LoVo (cell line): ENCODE measurements at regions not wholly inside any gene's neighbourhood (a gene's known extent, or its start where the extent isn't known, plus 50 kb on each side); places are given as distances from the start of the nearest gene placed in this dataset.
"Not testable (repeated sequence)": the region's sequence is repeated elsewhere in the genome, so short reads cannot be mapped to it uniquely, and the experiment has no call there.

ENCODE experiments used
- DNase-seq: peaks from one replicate; pipeline ENCODE4 v3.0.0-alpha.2; 2016; ENCODE audit warnings: low spot score

DNA sequence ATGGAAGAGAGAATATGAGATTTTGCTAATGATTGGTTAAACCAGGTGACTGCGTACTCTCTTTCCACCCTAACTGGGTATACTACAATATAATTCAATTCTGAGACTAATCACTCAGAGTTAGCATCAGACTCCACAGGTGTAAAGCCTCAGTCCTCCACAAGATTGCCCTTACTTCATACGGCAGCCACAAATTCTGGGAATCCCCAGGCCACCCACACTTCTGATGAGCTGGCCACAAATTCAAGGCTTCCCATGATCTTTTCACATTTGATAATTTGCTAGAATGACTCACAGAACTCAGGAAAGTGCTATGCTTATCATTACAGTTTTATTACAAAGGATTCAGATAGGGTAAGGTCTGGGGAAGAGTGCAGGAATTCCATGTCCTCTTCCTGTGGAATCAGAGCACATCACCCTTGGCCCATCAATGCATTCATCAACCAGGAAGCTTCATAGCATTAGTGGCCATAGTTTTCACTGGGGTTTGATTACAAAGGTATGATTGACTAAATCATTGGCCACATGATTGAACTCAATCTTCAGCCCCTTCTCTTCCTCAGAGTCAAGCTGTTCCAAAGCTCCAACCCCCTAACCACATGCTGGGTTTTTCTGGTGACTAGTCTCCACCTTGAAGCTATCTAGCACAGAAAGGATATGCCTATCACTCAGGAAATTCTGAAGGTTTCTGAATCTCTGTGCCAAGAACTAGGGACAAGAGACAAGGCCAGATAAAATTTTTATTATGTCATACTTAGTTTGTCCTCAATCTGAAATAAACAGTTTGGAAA lies 131.7 kb downstream of the HHIPL2 start:
- DNase-seq, result no peak

DNA sequence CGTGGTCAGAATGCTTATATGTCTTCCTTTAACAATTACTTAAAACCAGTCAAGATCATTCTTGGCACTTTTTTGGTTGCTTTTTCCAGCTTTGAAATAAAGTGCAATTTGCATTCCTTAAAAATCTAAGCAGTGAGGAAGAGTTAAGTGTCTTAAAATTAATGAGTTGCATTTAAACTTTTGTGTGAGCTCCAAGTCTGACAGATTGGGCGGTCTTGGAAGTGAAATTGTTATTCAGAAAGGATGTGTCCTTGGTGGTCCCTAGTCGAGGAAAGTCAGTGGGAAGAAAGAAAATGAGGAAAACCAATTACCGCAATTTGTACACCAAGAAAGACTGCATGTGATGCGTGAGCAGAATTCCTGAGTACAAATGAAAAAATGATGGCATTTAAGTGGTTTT lies 132.5 kb downstream of the HHIPL2 start:
- no peak for DNase-seq

DNA sequence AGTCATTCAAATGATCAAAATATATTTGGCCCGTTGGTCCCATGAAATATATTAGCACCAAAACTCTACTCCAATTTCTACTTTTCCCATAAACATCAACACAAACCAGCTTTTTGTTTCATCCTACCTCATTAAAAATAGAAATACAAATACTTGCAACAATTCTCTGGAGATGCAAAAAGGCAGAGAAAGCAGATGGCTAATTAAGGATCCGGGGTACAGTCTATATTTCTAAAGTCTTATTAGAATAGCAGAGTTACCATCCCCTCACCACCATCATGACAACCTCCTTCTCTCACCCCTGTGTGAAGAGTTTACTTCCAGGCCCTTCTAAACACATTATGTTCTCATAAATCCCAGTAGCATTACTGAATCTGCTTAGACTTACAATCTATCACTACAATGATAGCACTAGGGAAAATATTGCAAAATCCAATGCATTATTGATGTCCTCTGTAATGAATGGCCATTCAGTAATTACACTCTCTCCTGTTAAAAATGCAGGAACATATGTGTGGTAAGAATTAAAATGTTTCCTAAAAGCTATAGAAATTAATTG lies 133.8 kb downstream of the HHIPL2 start:
- DNase-seq, result no peak

GRCh38 chr1:222413436-222413835 lies 134.5 kb downstream of the HHIPL2 start:
- DNase-seq, result no peak

DNA sequence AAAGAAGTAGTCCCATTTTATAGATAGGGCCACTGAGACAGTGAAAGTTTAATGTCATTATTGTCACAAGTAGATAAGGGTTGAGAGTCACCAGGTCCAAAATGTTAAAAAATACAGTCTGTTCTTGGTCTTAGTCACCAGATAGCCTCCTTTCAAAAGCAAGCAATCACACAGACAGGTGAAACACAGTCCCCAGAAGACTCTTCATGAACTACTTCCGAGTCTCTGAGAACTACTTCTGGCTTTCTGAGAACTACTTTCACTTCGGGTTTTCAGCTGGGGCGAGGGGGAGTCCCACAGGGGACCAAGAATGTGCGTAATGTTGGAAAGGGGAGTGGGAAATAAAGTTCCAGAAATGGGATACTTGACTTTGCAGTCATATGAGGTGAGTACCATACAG lies 143.2 kb downstream of the HHIPL2 start:
- DNase-seq, result no peak

DNA sequence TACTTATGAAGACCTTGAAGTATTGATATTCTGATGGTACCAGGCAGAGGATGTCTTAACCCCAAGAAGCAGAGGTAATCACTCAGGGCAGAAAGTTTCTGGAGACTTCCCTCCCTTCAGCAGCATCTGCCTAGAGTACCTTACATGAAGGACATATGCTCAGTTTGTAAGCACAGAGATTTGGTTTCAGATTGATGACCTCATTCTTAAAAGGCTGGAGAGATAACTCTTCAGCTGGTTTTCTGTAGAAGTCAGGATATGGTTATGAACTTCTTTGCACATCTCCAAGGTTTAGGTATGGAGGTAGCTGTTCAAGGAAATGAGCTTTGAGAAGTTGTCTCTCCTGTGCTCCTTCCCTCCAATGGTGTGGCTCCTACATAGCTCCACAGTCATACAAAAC lies 148.7 kb downstream of the HHIPL2 start:
- no peak for DNase-seq

DNA sequence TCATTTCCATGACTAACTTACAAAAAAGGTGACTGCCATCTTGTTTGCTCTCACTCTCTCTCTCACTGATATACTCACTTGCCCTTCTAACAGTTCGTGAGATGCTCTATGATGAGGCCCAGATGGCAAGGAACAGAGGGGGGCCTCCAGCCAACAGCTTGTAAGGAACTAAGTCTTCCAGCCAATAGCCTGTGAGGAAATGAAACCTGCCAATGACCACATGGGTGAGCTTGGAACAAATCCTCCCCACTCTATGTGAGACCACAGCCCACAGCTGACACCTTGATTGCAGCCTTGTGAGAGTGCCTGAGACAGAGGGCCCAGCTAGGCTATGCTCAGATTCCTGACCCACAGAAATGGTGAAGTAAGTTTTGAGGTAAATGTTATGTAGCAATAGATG lies 153.7 kb downstream of the HHIPL2 start:
- DNase-seq, result no peak

- DNase-seq, result no peak
These were observed 155.3 kb downstream of the HHIPL2 start for GRCh38 chr1:222392556-222392955.

GRCh38 chr1:222390181-222390580 lies 157.7 kb downstream of the HHIPL2 start:
- no peak for DNase-seq

DNA sequence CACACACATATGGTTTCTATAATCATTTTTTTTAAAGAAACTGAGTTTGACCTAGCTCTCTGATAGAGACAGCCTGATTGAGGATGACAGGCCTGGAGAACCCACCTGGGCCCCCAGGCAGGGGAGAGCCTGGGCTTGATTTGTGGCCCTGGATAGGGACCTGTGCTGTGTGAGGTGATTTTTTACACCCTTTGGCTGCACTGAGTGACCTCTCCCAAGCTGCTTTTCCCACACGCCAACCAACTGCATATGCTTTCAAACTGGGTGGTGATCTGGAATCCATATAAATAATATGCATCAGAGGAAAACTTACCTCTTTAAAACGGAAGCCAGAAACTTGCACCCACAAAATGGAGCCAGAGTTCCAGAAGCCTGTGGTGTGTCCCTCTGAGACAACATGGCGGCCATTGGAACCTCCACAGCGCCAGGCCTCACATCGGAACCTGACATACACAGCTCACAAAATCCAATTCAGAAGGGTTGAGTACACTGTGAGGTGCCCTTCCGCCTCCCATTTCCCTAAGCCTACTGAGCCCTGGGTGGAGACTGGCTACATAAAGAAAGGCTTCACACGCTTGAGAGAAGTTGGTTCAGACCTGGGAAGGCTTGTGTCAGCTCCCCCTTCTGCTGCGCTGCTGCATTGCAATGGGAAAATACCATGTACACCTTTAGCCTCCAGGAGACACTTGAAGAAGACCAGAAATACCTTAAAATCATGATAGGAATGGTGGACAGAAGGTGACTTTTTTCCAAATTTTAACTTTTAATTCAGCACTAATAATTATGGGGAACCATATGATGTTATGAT lies 160.7 kb downstream of the HHIPL2 start:
- no peak for DNase-seq

DNA sequence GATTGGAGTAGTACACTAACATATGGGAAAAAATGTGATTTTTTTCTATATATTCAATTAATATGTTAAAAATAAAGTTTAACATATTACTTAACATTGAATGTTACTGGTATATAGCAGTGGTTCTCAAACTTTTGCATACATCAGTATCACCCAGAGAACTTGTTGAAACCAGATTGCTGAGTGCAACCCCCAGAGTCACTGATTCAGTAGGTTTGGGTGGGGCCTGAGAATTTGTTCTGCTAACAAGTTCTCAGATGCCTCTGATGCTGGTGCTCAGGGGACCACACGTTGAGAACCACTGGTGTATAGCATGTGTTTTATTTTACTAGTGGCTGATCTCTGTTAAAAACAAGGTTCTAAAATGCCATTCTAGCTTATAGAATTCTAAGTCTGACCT lies 161.9 kb downstream of the HHIPL2 start:
- no peak for DNase-seq

GRCh38 chr1:222385262-222385661 lies 162.6 kb downstream of the HHIPL2 start:
- DNase-seq, result no peak

GRCh38 chr1:222384531-222384930 lies 163.4 kb downstream of the HHIPL2 start:
- DNase-seq, result no peak

DNA sequence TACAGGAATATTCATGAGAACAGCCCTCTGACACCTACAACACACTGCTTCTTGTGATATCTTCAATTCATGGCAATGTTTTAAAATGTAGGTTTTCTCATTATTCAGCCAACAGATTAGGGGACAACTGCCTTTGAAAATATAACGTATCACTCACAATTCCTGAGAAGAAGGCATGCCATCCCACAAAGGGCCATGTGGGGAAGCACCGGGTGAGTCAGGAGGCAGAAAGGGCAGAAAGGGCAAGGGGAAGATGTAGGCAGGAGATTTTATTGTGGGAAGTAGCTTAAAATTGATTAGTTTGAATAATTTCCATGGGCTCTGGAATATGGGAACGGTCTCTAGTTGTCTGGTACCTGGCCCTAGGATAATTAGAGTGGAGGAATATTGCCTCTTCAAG lies 165.7 kb downstream of the HHIPL2 start:
- DNase-seq, result no peak

DNA sequence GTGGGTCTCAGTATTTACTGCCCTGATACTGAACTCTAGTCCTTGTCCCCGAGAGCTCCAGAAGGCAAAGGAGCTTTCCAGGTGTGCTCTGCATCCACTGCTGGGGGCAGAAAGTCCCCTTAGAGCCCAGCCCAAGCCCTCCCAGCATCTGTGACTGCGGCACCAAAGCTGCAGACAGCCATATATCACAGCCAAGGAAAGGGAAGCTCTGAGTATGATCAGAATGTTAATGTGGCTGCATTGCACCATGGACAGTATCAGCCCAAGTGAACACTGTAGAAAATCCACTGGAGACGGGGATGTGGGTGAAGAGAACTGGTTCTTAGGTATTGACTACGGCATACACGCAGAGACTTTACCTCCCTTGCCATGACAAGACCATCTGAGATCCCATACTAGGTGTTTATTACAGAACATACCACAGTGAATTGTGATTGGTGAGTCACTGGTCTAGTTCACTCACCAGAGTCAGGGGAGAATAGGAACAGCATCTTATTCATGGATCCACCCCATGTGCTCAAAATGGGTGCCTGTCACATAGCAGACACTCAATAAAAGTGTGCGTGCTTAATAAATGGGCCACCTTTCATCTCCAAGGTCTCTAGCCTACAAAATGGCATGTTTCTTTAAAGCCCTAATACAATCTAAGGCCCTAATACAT lies 170.3 kb downstream of the HHIPL2 start:
- no peak for DNase-seq

- DNase-seq, result not testable (repeated sequence)
These were observed 171.1 kb downstream of the HHIPL2 start for GRCh38 chr1:222376791-222377190.

DNA sequence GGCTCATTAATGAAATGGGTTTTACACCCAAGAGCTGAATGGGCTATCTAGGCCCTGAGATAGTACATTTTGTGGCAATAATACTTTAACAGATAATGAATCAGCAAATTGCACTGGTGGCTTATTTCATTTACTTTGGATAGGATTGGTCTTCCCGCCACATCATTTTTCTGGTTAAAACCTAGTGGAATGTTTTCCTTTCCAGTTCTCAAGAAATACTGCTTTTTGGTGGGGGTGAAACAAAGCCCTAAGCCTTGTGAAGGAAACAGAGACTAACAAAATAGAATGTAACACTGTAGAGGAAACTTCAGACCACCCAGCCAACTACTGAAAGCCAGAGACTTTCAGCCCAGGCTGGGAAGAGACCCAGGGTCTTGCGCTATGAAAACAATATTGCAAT lies 172.2 kb downstream of the HHIPL2 start:
- DNase-seq, result no peak

DNA sequence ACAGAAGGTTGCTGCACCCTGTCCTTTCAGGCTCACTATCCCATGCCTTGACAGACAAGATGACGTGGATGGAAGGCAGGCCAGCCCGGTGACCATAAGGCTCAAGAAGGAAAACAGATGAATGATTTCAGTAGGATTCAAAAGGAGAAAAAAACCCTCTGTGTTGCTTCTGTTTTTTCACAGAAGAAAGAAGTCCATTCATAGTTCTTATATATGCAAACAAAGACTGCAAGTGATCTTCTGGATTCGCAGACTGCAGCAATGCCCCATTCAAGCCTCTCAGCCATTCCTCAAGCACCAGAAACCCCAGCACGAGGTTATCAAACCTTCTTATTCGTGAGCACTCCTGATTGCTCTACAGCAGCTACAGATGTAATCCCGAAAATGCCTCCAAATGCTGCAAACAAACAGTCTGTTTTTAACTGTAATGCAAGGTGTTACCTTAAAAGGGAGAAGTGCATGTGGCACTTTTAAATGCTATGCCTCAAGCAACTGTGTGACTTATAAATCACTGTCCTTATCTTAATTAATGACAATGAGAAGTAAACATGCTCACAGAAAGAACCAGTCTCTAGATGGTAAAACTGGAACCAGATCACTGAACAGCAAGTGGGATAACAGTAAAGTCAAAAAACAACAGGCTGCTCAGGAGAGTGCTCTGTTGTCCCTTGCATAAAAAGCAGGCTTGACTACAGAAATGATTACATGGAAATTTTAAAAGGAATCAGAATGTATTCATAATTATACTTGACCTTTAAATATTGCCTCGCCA lies 173.9 kb downstream of the HHIPL2 start:
- no peak for DNase-seq

GRCh38 chr1:222373216-222373615 lies 174.7 kb downstream of the HHIPL2 start:
- no peak for DNase-seq

- DNase-seq, result no peak
These were observed 175.7 kb downstream of the HHIPL2 start for GRCh38 chr1:222372221-222372620.

DNA sequence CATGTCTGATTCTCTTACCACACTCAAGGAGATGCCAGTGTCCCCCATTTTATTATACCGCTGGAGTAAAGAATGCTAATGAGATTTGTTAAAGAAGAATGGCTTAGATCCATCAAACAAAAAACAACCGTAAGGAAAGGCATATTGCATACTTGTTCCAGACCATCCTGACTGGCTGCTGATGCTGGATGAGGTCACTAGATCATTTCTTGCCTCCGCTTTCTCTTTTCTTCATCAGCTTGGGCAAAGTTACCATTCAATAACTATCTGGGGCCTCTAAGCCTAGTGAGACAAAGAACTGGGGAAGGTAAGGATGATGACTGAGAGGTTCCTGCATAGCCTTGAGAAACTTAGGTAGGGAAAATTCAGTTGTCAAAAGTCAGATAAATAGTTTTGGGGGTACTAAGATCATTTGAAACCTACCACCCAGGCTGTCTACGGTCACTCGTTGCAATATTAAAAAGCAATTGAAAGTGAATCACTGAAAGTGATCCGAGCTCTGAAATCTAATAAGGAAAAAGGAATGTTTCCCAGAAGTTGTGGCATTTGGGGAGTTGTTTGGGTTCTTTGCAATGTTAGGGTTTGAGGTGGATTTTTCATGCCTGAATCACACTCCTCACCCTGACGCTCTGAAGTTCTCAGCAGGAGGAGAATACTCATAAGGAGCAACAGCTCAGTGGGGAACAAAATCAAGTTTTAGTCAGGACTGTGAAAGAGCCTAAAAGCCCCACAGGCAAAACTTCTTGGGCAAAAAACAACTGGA lies 176.8 kb downstream of the HHIPL2 start:
- DNase-seq, result no peak
